ENCODE measurements at regions not wholly inside any gene's neighbourhood (a gene's known extent, or its start where the extent isn't known, plus 50 kb on each side); places are given as distances from the start of the nearest gene placed in this dataset.

DNA sequence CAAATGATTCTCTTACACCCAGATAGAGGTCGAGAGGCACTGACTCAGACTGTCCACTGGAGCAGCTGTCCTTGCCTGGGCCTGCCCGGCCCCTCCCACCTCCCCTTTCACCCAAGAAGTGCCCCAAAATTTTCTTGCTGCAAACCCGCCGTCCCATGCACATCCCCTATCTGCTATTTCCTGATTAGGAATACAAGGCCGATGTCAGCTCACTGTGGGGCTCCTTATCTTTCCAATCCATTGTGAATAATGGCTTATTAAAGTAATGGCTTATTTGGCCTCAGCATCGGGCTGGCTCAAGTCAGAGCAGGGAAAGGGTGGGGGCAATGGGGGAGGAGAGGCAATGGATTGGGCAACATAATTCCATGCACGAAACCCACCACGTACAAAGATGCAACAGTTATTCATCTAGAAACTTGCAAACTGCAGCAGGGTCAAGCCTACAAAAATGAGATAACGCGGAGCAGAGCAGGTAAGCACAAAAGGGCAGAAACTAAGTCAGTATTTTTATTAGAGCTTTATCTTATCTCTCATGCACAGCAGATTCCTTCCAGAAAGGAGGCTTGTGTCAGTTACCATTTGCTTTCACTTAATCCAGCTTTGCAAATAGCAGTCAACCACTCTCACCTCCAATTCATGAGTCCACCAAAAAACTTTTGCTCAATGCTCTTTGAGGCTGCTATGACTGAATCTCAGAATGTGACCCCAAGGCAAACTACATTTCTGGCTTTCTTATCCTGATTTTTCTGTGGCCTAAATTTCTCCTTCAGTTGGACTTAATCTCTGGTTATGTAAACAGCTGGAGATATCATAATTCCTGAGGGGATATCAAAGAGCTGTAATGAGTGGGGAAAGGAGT, 138.2 kb upstream of the OSMR start:
- H3K9me3 Mint-ChIP-seq, result no peaks in the 10 kb centered on the region

DNA sequence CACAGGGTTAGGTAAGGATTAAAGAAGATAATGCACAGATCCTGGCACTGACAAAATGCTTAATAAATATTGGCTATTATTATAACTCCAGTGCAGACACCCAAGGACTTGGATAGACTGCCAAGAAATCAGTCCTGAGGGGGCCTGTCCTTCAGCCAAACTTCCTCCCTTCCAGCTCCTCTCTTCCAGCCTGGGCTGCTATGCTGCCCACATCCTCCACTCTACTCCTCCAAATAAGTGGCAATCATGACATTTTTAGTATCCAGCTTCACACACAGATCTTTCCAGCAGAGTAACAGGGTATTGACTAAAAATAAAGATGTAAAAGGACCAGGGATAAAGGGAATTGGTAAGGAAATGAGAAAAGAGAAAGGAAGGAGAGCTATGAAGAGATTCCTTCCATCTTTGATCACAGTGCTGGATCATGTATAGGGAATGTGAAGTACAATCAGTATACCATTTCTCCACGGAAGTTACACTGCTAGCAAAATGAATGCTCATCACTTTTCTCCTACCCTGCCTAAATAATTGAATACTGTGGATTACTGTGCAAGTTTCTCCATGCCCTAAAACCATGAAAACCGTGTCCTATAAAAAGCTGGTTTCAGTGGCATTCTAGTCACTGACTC, 136.0 kb upstream of the OSMR start:
- H3K27ac Mint-ChIP-seq, result no peak overlapping the region
- TF ChIP-seq CTCF (IDR thresholded peaks at IDR 0.05), result no peak
- DNase-seq, result no peak
- H3K36me3 Mint-ChIP-seq (ENCODE audit: low read depth), result no peaks in the 10 kb centered on the region
- no peak overlapping the region for H3K4me3 Mint-ChIP-seq
- no peaks in the 10 kb centered on the region for H3K4me1 Mint-ChIP-seq (ENCODE audit: low read depth)
- no peaks in the 10 kb centered on the region for H3K9me3 Mint-ChIP-seq
- peaks cover 15% of the 10 kb centered on the region for H3K27me3 Mint-ChIP-seq (ENCODE audit: insufficient read depth)

More for the DNA sequence above, 138.2 kb upstream of the OSMR start:
- Mint-ChIP-seq H3K36me3 (ENCODE audit: low read depth) (no peaks in the 10 kb centered on the region), H3K4me3 (no peak overlapping the region), H3K4me1 (ENCODE audit: low read depth) (no peaks in the 10 kb centered on the region), H3K27me3 (ENCODE audit: insufficient read depth) (peaks cover 17% of the 10 kb centered on the region), H3K27ac (no peak overlapping the region)
- TF ChIP-seq CTCF (IDR thresholded peaks at IDR 0.05), result no peak
- no peak for DNase-seq

GRCh38 chr5:38710627-38711026, 135.2 kb upstream of the OSMR start:
- H3K9me3 Mint-ChIP-seq, result no peaks in the 10 kb centered on the region
- TF ChIP-seq CTCF (IDR thresholded peaks at IDR 0.05), result no peak

GRCh38 chr5:38712391-38712790, 133.4 kb upstream of the OSMR start:
- TF ChIP-seq CTCF (IDR thresholded peaks at IDR 0.05), result no peak
- no peak for DNase-seq
- H3K27ac Mint-ChIP-seq, result no peak overlapping the region
- no peaks in the 10 kb centered on the region for H3K4me1 Mint-ChIP-seq (ENCODE audit: low read depth)
- no peak overlapping the region for H3K4me3 Mint-ChIP-seq
- H3K27me3 Mint-ChIP-seq (ENCODE audit: insufficient read depth), result peaks cover 10% of the 10 kb centered on the region
- no peaks in the 10 kb centered on the region for H3K9me3 Mint-ChIP-seq
- no peaks in the 10 kb centered on the region for H3K36me3 Mint-ChIP-seq (ENCODE audit: low read depth)

More at GRCh38 chr5:38710627-38711026, 135.2 kb upstream of the OSMR start:
- Mint-ChIP-seq H3K27me3 (ENCODE audit: insufficient read depth) (peaks cover 15% of the 10 kb centered on the region), H3K4me3 (no peak overlapping the region), H3K36me3 (ENCODE audit: low read depth) (no peaks in the 10 kb centered on the region), H3K27ac (no peak overlapping the region), H3K4me1 (ENCODE audit: low read depth) (no peaks in the 10 kb centered on the region)
- no peak for DNase-seq

DNA sequence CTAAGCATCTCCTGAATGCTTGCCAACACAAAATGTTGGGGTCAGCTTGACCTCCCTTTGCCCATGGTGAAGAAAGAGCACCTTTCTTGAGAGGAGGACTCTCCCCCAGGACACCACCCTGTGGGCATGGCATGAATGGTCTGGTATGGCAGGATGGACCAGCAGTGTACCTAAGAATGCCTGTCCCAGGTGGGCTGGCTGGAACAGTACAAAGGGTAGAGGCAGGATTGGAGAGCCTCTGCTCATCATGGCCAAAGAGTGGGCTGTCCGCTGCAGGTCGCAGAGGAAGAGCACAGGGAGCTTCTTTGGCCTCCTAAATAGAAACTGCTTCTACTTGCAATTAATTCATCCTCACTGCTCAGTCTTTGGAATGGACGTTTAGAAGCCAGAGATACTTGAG, 131.6 kb upstream of the OSMR start:
- Mint-ChIP-seq H3K27me3 (ENCODE audit: insufficient read depth) (peaks cover 9% of the 10 kb centered on the region), H3K4me1 (ENCODE audit: low read depth) (peaks cover 5% of the 10 kb centered on the region), H3K9me3 (no peaks in the 10 kb centered on the region), H3K27ac (no peak overlapping the region), H3K4me3 (no peak overlapping the region), H3K36me3 (ENCODE audit: low read depth) (no peaks in the 10 kb centered on the region)
- no peak for DNase-seq
- TF ChIP-seq CTCF (IDR thresholded peaks at IDR 0.05), result no peak
